ENCODE measurements at regions not wholly inside any gene's neighbourhood (a gene's known extent, or its start where the extent isn't known, plus 50 kb on each side); places are given as distances from the start of the nearest gene placed in this dataset.
"Not testable (repeated sequence)": the region's sequence is repeated elsewhere in the genome, so short reads cannot be mapped to it uniquely, and the experiment has no call there.

GRCh38 chr10:33034931-33035330 is 76.9 kb upstream of the ITGB1 start:
- no peak for DNase-seq

- no peak for DNase-seq
Measured at GRCh38 chr10:33032654-33033151, 74.7 kb upstream of the ITGB1 start.

- no peak for DNase-seq
Measured at GRCh38 chr10:33031815-33032653, 74.0 kb upstream of the ITGB1 start.

GRCh38 chr10:33031171-33031570 is 73.1 kb upstream of the ITGB1 start:
- no peak for DNase-seq

- DNase-seq = peak; percentile 18
Measured at GRCh38 chr10:33028515-33028914, 70.5 kb upstream of the ITGB1 start.

GRCh38 chr10:33027088-33027487 is 69.1 kb upstream of the ITGB1 start:
- DNase-seq = no peak

GRCh38 chr10:33026422-33026821 is 68.4 kb upstream of the ITGB1 start:
- no peak for DNase-seq

GRCh38 chr10:33025910-33026309 is 67.9 kb upstream of the ITGB1 start:
- no peak for DNase-seq

GRCh38 chr10:33025039-33025438 is 67.0 kb upstream of the ITGB1 start:
- DNase-seq = no peak

- no peak for DNase-seq
Measured at GRCh38 chr10:33022691-33023090, 64.7 kb upstream of the ITGB1 start.

- no peak for DNase-seq
Measured at GRCh38 chr10:33022090-33022489, 64.1 kb upstream of the ITGB1 start.

GRCh38 chr10:33016988-33017387 is 59.0 kb upstream of the ITGB1 start:
- DNase-seq = no peak

- DNase-seq = no peak
Measured at GRCh38 chr10:33015761-33016547, 57.9 kb upstream of the ITGB1 start.

- not testable (repeated sequence) for DNase-seq
Measured at GRCh38 chr10:33013331-33013730, 55.3 kb upstream of the ITGB1 start.

- DNase-seq = no peak
Measured at GRCh38 chr10:33012306-33012705, 54.3 kb upstream of the ITGB1 start.

GRCh38 chr10:33010132-33011037 is 52.4 kb upstream of the ITGB1 start:
- DNase-seq = no peak

- no peak for DNase-seq
Measured at GRCh38 chr10:33009244-33010131, 51.5 kb upstream of the ITGB1 start.

- DNase-seq = peak; percentile 32
Measured at GRCh38 chr10:33008499-33009243, 50.6 kb upstream of the ITGB1 start.

GRCh38 chr10:33007731-33008381 is 49.8 kb upstream of the ITGB1 start:
- DNase-seq = not testable (repeated sequence)

Measured in activated CD4-positive, alpha-beta T cell treated with anti-CD3 and anti-CD28 coated beads for 1 hour (primary cell).